GM18870 (cell line): ENCODE measurements at regions not wholly inside any gene's neighbourhood (a gene's known extent, or its start where the extent isn't known, plus 50 kb on each side); places are given as distances from the start of the nearest gene placed in this dataset.
"Not testable (repeated sequence)": the region's sequence is repeated elsewhere in the genome, so short reads cannot be mapped to it uniquely, and the experiment has no call there.

Experiments
- ATAC-seq: cut with Tn5 transposase; IDR thresholded peaks from one replicate; pipeline ENCODE4 v1.9.1; 2021; ENCODE audit warnings: moderate library complexity; ENCODE audit not compliant: unreplicated experiment

DNA sequence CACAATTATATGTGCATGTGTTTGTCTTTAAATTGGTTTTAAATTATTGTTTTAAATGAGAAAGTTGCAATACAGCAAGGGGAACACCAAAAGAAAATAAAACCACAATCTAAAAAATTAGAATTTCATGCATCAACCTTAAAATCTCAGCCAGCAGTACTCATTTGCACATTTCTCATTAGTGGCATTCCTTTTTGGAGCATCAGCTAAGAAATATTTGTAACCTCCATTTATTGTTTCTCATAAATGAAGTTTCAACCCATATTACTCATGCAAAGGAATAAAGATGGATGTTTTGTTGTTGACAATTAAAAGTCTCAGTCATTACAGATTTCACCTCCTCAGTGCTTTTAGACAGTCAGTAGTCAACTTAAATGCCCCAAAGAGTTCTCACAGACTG, 160.1 kb downstream of the TBX15 start:
- ATAC-seq: no peak

GRCh38 chr1:118827636-118828035, 160.5 kb downstream of the TBX15 start:
- ATAC-seq: no peak

- no peak for ATAC-seq
These were observed 160.9 kb downstream of the TBX15 start for GRCh38 chr1:118827207-118827606.

DNA sequence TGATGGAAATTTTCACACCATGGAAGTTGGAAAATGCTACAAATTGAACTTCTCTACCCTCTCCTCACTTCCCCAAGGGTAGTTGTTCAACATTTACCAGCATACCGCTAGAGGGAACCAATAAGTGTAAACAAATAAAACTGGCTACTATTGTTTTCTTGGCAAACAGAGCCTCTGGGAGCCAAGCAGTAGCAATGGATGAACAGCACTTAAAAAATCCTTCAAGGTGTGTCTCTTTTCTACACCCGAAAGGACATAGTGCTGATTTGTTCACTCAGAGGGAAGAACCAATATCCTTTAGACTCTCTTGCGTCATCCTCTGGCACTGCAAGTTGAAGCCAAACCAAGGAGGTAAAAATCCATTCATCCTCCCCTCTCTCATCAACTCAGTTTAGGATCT, 161.5 kb downstream of the TBX15 start:
- no peak for ATAC-seq

- no peak for ATAC-seq
These were observed 162.5 kb downstream of the TBX15 start for GRCh38 chr1:118825619-118826018.

DNA sequence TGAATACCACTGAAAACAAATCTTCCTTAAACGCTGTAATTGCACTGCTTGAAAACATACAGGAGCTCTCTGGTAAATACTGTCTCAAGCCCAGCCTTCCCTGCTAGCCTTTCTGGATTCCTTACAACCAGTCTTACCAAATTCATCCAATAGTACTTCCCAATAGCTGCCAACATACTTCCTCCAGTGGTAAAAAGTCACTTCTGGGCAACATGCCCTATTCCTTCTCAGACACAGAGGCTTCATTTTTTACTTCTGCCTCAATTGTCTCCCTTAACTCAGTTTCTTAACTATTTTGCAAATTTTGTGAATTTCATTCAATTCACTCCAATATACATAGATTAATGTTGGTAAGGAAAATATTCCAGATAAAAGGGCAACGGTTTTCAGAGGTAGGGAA, 166.3 kb downstream of the TBX15 start:
- ATAC-seq: no peak

DNA sequence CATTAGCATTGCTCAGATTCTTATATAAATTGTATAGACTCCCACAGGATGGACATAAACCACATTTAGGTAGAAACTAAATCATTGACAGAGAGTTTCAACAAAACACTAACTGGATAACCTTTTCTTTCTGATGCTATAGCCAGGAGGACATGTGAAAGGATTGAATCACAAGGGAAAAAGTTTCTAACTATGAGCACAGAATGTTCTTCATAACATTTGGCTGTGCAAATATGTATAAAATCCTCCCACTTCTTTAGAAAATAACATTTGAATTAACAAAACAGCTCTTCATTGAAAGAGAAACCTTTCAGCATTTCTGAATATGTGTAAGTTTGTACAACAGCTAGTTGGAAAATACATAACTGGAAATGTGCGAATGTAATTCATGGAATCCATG, 167.3 kb downstream of the TBX15 start:
- ATAC-seq: no peak

DNA sequence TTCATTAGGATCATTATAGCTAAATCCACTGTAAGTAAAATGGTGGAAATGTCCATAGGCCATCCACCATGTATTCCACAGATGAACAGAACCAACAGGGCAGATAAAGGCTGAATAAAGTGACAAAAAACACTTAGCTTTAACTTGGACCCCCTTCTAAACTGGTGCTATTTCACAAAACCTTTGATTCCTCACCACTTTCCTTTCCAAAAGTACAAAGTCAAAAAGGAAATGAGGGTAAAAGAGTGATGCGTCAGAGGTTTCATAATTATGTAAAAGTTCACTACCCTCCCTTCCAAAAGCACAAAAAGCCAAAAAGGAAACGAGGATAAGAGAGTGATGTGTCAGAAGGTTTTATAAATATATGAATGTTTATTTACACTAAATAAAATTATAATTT, 172.2 kb downstream of the TBX15 start:
- no peak for ATAC-seq

DNA sequence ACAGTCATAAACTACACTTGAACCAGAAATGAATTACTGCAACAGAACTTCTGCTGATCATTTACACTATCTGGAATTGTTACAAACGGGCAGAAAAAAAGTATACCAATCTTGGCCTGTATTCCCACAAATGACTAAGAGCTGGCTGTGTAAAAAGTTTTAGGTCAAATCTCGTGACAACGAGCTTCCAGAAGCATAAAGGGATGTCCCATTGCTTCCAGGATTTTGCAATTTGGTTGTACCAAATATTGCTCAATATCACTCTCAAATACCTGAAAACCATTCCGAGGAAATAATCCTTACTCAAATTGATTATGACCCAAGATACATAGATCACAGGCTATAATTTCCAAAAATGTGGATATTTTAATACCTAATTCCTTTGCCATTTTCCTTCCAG, 175.6 kb downstream of the TBX15 start:
- no peak for ATAC-seq

- ATAC-seq: no peak
These were observed 177.0 kb downstream of the TBX15 start for GRCh38 chr1:118811156-118811555.

GRCh38 chr1:118809586-118809985, 178.6 kb downstream of the TBX15 start:
- no peak for ATAC-seq

GRCh38 chr1:118803128-118803527, 185.0 kb downstream of the TBX15 start:
- not testable (repeated sequence) for ATAC-seq

GRCh38 chr1:118791094-118791691, 196.9 kb downstream of the TBX15 start:
- no peak for ATAC-seq

GRCh38 chr1:118788463-118788862, 199.7 kb downstream of the TBX15 start:
- no peak for ATAC-seq

- ATAC-seq: no peak
These were observed 201.5 kb downstream of the TBX15 start for GRCh38 chr1:118786454-118787155.

GRCh38 chr1:118785246-118785645, 202.9 kb downstream of the TBX15 start:
- ATAC-seq: no peak

GRCh38 chr1:118783095-118783758, 204.9 kb downstream of the TBX15 start:
- no peak for ATAC-seq

- no peak for ATAC-seq
These were observed 214.5 kb downstream of the TBX15 start for GRCh38 chr1:118773656-118774055.

DNA sequence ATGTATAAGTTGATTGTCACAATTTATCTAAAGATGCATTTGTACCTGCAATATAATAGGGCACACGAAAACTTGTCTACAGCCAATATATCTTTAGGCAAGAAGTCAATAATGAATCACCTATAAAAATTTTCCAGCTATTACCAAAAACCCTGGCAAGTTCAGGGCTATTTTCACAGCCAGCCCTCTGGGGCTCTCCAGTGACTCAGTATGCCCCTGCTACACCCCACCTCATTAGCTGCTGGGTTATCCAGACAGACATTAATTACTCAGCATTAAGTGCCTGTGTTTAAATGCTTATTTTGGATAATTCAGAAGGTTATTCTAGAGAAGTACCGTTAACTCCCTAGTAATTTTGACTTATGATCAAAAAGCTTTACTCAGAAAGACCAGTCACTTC, 220.2 kb downstream of the TBX15 start:
- ATAC-seq: no peak

DNA sequence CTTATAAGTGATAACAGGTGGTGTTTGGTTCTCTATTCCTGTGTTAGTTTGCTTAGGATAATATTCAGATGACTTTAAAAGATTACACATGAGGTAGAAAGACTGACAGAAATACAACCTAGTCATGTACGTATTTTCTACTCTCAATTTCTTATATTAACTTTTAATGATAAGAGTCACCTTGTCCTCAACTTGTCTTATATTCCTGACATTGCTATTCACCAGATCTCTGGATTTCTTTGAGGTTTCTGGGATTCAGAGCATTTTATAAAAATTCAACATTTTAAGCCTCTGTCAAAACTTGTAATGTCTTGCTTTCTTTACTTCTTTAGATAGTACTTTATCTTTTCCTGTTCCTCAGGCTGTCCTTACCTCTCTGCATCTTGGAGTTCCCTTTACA, 234.2 kb downstream of the TBX15 start:
- ATAC-seq: no peak

GRCh38 chr1:118751166-118751565, 237.0 kb downstream of the TBX15 start:
- no peak for ATAC-seq

GRCh38 chr1:118744420-118744819, 243.7 kb downstream of the TBX15 start:
- ATAC-seq: no peak
